ENCODE measurements at regions not wholly inside any gene's neighbourhood (a gene's known extent, or its start where the extent isn't known, plus 50 kb on each side); places are given as distances from the start of the nearest gene placed in this dataset.

GRCh38 chr13:44074611-44075010 is 194.9 kb downstream of the LACC1 start:
- ChIA-PET CTCF (no interaction called here), POLR2A (no interaction called here)
- Histone ChIP-seq H3K27me3 (ENCODE audit: control insufficient read depth, insufficient read depth, low read length) (no peaks in the 10 kb centered on the region), H3K36me3 (ENCODE audit: control insufficient read depth, insufficient read depth, low read length) (no peaks in the 10 kb centered on the region), H3K4me3 (ENCODE audit: low read depth, low read length) (no peak overlapping the region)
- no peak for TF ChIP-seq CTCF (IDR thresholded peaks at IDR 0.05; ENCODE audit: insufficient read depth, low read depth, low read length)
- no peak for DNase-seq (ENCODE audit: low read depth)

GRCh38 chr13:44075113-44075512 is 195.4 kb downstream of the LACC1 start:
- Histone ChIP-seq H3K36me3 (ENCODE audit: control insufficient read depth, insufficient read depth, low read length) (no peaks in the 10 kb centered on the region), H3K4me3 (ENCODE audit: low read depth, low read length) (no peak overlapping the region), H3K27me3 (ENCODE audit: control insufficient read depth, insufficient read depth, low read length) (no peaks in the 10 kb centered on the region)
- ChIA-PET POLR2A (no interaction called here), CTCF (no interaction called here)
- TF ChIP-seq CTCF (IDR thresholded peaks at IDR 0.05; ENCODE audit: insufficient read depth, low read depth, low read length) = no peak
- no peak for DNase-seq (ENCODE audit: low read depth)

GRCh38 chr13:44078806-44079376 is 199.2 kb downstream of the LACC1 start:
- DNase-seq (ENCODE audit: low read depth) = no peak
- no peak for TF ChIP-seq CTCF (IDR thresholded peaks at IDR 0.05; ENCODE audit: insufficient read depth, low read depth, low read length)
- CTCF ChIA-PET = no interaction called here
- no peaks in the 10 kb centered on the region for H3K36me3 ChIP-seq (ENCODE audit: control insufficient read depth, insufficient read depth, low read length)
- POLR2A ChIA-PET = no interaction called here
- no peak overlapping the region for H3K4me3 ChIP-seq (ENCODE audit: low read depth, low read length)
- no peaks in the 10 kb centered on the region for H3K27me3 ChIP-seq (ENCODE audit: control insufficient read depth, insufficient read depth, low read length)

GRCh38 chr13:44079413-44080205 is 199.9 kb downstream of the LACC1 start:
- no peak overlapping the region for H3K4me3 ChIP-seq (ENCODE audit: low read depth, low read length)
- ChIA-PET CTCF (no interaction called here), POLR2A (no interaction called here)
- no peaks in the 10 kb centered on the region for H3K27me3 ChIP-seq (ENCODE audit: control insufficient read depth, insufficient read depth, low read length)
- no peak for TF ChIP-seq CTCF (IDR thresholded peaks at IDR 0.05; ENCODE audit: insufficient read depth, low read depth, low read length)
- H3K36me3 ChIP-seq (ENCODE audit: control insufficient read depth, insufficient read depth, low read length) = no peaks in the 10 kb centered on the region
- DNase-seq (ENCODE audit: low read depth) = no peak

GRCh38 chr13:44084146-44084545 is 204.4 kb downstream of the LACC1 start:
- ChIA-PET POLR2A (no interaction called here), CTCF (no interaction called here)
- Histone ChIP-seq H3K36me3 (ENCODE audit: control insufficient read depth, insufficient read depth, low read length) (no peaks in the 10 kb centered on the region), H3K27me3 (ENCODE audit: control insufficient read depth, insufficient read depth, low read length) (no peaks in the 10 kb centered on the region), H3K4me3 (ENCODE audit: low read depth, low read length) (no peak overlapping the region)
- DNase-seq (ENCODE audit: low read depth) = no peak
- no peak for TF ChIP-seq CTCF (IDR thresholded peaks at IDR 0.05; ENCODE audit: insufficient read depth, low read depth, low read length)

Data from BJ (cell line).